SKM-1 (cell line): ENCODE measurements at regions not wholly inside any gene's neighbourhood (a gene's known extent, or its start where the extent isn't known, plus 50 kb on each side); places are given as distances from the start of the nearest gene placed in this dataset.
"Not testable (repeated sequence)": the region's sequence is repeated elsewhere in the genome, so short reads cannot be mapped to it uniquely, and the experiment has no call there.

Source experiments
- DNase-seq: peaks from one replicate; lab custom pipeline; 2025; ENCODE audit not compliant: unreplicated experiment; lab: John Stamatoyannopoulos, UW

DNA sequence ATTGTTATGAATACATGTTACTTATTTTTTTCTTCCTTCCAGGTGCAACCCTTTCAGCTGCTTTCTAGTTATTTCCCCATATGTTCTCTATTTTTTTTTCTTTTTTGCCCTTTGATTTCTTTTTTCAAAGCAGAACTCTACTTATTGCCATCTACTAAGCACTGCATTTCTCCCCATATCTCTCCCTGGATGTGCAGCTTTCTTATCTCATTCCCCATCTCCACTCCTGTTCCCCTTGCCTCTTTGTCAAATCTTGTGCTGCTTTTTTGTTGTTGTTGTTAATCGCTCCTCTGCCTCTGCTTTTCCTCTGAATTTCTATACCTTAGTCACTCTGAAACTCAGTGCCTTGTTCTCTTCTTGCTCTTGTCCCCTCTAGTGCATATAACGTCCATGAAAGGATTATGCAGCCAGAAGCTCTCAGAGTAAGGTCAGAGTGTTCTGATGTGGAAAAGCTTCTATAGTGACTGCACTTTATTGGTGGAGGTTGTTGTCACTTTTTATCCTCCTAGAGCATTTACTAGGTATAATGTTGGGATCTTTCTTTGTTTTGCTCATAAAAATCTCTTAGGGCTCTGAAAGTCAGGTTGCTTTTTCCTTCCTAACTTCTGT, 51.1 kb upstream of the JADE1 start:
- DNase-seq, result no peak

DNA sequence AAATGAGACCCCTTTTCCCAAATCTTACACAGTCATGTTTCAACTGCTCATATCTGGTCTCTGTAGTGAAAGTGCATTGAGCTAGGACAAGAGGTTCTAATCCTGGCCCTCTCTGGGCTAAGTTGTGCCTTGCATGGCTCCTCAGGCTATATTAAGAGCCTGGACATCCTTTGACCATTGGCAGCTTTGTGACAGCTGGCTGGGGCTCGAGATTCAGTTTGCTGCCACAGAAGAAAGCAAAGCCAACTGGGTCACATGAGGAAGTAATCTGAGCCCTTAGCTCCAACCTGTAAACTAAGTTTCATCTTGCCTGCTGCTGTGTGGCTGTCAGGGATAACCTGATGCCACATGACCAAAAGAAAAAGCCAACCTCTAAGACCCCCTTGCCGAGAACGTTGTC, 51.8 kb upstream of the JADE1 start:
- no peak for DNase-seq

DNA sequence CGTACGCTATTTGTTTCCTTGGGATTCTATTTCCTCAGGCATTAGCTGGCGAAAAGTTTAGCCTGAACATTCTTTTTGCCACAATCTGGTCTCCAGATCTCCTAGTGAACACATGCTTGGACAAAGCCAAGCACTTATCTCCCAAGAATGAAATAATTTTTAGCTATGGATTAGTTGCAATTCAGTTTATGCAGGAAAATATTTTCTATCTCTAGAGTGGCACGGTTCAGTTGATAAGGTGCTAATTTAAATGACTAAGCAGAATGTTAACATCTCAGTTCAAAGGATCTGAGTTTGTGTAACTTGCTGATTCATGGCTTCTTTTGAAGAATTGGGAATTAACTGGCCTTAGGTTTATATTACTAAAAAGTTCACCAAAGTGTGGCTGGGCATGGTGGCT, 58.1 kb upstream of the JADE1 start:
- no peak for DNase-seq

DNA sequence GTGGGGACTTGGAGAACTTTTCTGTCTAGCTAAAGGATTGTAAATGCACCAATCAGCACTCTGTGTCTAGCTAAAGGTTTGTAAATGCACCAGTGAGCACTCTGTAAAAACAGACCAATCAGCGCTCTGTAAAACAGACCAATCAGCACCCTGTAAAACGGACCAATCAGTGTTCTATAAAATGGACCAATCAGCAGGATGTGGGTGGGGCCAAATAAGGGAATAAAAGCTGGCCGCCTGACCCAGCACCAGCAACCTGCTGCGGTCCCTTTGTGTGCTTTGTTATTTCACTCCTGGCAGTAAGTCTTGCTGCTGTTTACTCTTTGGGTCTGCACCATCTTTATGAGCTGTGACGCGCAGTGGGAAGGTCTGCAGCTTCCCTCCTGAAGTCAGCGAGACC, 67.8 kb upstream of the JADE1 start:
- not testable (repeated sequence) for DNase-seq

DNA sequence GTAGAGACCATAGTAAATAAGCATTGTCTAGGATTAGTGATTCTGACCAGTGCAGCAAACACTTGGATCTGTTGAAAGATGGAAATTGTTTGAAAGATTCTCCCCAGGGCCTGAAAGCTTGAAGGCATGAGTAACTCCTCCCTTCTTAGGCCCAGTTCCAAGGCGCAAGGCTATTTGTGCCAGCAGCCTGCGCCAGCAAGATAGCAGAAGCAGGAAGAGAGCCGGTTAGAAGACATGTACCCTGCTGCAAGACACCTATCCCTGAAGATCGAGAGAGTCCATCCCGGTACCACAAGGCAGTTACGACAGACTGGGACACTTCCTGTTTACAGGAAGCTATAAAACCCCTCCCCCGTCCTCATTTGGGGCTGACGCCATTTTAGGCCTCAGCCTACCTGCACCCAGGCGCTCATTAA, 72.4 kb upstream of the JADE1 start:
- DNase-seq, result no peak

DNA sequence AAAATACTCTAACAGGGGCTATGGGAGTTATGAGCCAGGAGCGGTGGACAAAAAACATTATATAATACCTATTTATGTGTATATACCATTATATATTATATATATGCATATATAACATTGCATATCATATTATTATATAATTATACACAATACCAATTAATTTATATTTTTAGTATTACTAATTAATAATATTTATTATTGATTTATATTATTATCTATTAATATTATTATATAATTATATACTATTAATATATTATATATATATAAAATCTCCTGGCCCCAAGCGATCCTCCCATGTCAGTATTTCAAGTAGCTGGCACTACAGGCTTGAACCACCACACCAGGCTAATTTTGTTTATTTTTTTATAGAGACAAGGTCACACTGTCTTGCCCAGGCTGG, 73.8 kb upstream of the JADE1 start:
- no peak for DNase-seq

DNA sequence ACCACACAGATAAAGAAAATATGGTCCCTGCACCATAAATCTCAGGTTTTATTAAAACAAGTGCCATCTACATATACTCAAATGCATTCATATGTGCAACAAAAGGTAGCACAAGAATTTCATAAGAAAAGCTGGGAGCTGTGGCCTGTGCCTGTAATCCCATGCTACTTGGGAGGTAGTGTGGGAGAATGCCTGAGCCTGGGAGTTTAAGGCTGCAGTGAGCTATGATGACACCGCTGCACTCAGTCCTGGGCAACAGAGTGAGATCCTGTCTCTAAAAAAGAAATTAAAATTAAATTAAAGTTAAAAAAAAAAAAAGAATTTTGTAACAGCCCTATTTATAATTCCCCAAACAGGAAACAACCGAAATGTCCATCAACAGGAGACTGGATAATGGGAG, 81.3 kb upstream of the JADE1 start:
- no peak for DNase-seq

DNA sequence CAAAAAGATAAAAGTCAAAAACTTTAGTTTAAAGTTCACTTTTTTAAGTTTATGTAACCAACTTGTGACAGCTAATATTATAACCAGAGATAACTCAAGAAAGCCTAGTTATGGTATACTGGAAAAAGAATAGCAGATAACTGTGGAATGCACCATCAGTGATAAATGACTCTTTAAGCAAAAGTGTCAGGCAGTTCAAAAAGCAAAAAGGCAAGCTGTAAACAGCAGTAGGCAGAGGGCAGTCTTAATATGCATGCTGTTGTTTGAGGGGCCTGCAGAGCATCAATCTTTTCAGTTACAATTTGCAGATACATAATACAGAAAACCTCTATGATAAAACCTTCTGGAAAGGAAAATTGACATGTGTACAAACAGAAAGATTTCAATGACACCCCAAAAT, 81.8 kb upstream of the JADE1 start:
- no peak for DNase-seq

DNA sequence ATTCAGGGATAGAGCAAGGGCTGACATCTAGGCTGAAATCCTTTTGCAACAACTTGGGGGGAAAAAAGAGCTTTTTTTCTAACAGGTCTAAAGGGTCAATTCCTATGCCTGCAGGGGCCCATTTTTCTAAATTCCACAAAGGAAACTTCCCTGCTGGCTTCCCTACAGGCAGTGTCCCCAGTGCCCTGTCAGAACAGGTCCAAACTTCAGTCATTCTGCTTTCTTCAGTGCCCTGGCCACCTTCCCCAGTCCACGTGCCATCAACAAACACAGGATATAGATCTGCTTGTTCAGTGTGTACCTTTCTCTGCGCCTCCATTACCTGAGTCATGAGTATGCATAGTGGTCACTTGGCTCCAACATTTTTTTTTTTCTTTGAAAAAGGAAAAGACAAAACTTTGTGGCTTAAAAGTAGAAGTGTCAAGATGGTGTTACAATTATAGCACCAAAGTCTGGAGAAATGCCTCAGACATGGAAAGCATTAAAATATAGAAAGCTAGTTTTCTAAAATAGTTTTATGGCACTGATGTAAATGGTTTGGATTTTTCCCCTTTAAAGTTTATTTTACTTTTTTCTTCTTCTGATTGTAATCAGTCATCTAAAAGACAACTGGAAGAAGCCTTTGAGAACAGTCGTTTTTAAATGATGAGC, 84.0 kb upstream of the JADE1 start:
- DNase-seq, result no peak

DNA sequence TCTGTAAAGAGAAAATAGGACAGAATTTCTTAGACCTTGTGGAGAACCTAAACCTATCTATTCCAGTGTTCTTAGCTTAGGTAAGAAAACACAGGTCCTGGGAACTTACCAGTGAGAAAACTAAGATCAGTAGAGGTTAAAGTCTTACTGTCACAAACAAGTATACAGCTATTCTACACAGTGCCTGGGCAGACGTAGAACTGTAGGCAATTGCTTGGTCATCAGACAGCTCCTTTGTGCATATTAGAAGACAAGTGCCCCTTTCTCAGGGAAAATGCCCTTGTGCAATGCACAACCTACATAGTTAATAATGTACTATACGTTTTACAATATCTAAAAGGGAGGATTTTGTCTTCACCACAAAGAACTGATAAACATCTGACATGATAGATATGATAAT, 86.6 kb upstream of the JADE1 start:
- DNase-seq, result no peak

DNA sequence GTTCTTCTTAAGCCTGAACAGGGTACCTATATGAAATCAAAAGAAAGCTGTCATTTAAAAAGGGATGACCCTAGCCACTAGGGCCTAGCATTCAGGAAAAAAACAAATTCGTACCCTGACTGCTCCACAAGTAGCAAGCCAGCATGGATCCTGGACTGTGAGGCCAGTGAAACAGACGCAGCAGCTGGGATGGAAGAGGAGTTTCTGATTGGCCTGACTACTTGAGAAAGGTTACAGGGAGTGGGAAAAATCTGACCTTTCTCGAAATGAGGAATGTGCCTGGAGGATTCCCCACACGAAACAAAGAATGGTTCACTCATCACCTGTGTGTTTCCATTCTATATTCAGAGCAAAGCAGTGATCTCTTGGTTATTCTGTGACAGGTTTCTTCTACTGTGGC, 87.6 kb upstream of the JADE1 start:
- no peak for DNase-seq

DNA sequence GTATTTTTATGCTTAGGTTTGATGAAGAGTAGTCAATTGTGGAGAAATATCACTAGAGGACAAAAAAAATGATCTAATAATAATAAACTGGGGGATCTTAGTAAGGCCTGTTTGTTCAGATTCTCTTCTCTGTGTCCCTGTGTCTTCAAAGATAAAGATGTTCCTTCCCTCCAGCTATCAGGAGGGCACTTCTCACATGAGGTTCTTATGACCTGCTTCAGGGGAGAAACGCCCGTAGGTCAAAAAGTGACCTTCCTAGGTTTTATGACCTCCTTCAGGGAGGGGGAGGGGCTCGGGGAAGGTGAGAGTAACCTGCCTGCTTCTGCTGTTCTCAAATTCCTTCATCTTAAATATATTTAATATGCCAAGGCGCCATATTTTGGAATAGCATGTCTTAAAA, 89.2 kb upstream of the JADE1 start:
- no peak for DNase-seq

DNA sequence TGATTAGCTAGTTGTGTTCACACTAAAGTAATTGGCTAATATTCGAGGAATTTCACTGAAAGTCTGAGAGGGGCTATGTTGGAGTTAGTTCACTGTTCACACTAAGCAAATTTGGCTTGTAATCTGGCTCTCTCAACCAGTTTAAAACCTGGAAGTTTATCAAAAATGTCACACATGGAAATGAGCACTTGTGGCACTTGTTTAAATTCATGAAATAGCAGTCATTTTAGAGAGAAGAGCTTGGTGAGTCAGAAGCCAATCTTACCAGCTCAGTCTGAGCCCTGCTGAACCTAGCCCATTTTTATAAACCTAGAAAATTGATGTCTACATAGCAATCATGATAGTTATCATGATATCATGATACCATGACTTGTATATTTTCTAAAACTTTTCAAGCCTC, 90.7 kb upstream of the JADE1 start:
- DNase-seq, result no peak

DNA sequence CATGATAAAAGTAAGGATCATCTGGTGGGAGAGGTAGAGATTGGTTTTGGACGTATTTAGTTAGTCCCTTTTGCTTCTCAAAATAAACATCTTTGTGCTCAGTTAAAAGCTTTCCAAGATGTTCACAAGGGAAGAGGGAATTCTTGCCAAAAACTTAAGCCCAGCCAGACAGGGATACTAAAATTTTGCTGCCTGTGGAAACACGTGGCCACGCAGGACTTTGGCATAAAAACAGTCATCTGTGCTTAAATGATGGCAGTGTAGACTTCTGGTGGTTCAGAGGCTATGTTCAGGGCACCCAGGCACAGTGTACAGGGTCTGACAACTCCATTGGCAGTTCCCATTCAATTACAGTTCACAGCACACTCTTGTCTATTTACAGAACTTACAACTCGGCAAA, 93.2 kb upstream of the JADE1 start:
- no peak for DNase-seq

DNA sequence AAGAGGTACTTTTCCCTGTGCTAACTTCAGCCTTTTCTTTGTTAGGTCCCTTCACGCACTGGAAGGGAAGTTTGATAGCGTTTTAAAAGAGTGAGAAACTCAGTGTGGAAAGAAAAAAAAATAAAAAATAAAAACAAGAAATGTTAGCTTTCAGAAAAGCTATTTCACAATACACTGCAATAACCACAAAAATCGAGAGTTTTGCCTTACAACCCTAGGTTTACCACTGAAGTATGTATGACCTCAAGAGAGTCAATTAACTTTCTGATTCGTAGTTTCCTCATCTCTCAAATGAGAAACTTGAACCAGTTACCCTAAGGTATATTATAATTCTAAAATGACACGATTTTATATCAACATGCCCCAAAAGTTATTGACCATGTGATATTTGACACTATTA, 93.9 kb upstream of the JADE1 start:
- DNase-seq, result no peak

DNA sequence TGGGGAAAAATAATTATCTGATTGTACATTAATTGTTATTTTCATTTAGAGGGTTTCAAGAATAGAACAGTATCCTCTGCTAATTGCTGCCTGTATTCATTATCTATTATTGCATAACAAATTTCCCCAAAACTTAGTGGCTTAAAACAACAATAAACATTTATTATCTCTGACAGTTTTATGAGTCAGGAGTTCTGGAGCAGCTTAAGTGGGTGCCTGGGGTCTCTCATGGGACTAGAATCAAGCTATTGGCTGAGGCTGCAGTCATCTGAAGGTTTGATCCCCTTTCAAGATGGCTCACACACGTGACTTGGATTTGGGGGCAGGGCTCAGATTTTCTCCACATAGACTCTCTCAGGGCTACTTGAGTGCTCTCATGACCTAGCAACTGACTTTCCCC, 98.1 kb upstream of the JADE1 start:
- no peak for DNase-seq

DNA sequence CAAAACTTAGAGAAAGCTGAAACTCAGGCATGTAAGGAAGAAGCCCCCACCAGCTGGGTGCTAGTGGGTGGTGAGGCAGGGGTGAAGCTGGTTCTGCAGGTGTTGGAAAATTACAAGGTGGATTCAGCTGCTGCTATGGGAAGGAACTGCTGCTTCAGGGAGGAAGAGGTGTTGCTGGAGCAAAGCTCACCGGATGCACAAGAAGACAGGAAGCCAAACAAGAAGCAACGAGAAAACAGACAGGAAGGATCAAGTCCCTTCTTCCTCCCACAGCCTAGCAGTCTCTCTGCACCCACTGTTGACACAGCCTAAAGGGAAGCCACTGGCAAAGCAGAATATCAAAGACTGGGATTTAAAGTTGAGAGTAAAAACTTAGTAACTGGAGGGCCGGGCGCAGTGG, 100.2 kb upstream of the JADE1 start:
- no peak for DNase-seq

DNA sequence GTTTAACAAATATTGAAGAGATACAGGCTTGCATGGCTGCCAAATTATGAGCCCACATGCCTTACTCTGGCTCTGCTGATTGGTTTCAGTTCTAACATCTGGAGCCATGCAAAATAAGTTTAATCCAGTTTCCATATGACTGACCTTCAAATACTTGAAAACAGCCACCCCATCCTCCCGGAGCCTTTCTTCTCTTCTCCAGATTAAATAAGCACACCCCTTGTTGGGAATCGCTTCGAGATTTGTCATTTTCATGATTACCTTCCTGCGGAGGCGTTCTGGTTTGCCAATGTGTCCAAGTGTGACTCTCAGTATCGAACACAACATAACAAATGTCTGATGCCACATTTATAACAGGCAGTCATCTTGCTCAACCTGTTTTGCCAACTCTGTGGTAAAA, 101.6 kb upstream of the JADE1 start:
- DNase-seq, result no peak

DNA sequence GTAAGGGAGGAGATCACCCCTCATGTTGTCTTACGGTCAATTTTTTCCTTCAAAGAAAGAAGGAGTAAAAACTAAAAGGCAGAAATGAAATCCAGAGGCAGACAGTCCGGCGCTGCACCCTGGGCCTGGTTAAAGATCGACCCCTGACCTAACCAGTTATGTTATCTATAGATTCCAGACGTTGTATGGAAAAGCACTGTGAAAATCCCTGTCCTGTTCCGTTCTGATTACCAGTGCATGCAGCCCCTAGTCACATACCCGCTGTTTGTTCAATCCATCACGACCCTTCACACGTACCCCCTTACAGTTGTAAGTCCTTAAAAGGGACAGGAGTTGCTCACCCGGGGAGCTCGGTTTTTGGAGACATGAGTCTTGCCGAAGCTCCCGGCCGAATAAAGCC, 105.6 kb upstream of the JADE1 start:
- DNase-seq, result no peak

DNA sequence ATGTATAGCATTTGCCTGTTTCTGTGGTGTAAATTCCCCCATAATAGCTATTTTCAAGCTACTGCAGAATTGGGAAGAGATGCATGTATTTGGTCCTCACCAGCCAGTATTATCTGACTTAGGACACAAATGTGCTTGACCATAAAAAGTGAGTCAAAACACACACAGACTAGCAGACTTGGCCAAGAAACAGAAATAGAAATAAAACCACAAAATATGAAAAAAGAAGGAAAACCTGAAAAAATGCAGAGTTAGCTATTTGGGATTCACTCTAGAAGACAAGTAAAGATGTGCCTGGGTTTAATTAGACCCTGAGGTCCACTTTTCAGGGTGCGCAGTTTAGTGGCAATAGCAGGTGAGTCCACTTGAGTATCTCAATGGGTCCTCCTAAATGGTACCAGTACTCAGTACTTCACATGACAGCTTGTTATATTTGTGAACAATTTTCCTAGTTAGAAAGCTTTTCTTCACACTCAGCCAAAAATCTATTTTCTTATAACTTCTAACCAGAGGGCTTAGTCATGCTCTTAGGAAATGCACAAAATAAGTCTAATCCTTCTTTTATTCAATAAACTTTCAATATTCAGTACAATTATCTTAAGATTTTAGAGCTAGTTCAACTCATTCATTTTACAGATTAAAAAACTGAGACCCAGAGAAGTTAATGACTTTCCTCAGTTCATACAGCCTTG, 108.7 kb upstream of the JADE1 start:
- no peak for DNase-seq

DNA sequence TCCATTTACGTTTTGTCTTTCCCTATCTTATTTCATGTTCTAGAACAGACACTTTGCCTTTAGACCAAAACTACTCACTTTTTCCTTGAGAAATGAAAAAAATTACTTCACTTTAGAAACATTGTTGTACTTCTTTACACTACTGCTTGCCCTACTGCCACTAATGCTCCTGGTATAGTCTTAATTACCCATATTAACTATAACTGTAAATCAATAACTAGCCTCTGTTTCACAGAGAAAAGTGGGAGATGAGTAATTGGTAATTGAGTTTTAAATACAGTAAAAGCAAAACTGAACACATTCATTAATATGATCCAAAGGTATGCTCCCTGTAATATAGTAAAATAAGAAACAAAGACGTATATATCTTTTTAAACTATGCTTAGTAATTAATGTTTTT, 111.1 kb upstream of the JADE1 start:
- DNase-seq, result no peak

DNA sequence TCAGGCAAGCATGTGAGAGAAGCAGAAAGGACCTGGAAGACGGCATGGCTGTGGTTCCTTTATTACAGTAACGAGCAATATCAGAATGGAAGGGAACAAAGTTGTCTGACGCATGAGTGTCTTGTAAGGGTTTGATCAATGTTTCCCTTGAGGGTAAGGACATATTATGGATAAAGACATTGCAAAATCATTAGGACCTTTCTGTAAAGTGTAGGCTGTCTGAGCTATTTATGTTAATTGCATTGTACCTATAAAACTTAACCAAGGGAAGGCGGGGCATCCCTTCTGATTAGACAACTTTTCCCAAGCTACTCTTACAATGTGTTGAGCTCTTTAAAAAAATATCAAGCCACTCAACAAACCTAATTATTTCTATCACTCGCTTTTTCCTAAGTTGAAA, 112.2 kb upstream of the JADE1 start:
- DNase-seq, result no peak

DNA sequence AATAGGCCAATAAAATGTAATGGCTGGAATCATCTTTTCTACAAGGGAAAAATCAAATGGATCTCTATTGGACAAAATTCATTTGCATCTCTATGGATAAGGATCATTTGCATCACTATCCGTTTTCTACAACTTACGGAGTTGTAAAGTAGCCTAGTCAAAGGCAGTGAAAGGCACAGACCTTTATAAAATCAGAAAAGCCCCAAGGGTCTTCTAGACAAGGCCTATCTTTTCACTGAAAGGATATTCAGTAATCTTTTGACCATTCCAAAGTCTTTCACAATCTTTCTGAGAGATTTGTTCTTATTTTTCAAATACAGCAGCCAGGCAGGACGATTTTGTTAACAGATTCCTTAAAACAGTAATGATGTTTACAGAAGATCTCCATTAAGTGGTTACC, 119.5 kb upstream of the JADE1 start:
- no peak for DNase-seq
